CD4-positive, alpha-beta T cell treated with Interleukin-4 for 4 hours (primary cell): ENCODE measurements at regions not wholly inside any gene's neighbourhood (a gene's known extent, or its start where the extent isn't known, plus 50 kb on each side); places are given as distances from the start of the nearest gene placed in this dataset.

ENCODE experiments used
- DNase-seq: peaks from one replicate; pipeline ENCODE4 v3.0.0-alpha.2; 2020

DNA sequence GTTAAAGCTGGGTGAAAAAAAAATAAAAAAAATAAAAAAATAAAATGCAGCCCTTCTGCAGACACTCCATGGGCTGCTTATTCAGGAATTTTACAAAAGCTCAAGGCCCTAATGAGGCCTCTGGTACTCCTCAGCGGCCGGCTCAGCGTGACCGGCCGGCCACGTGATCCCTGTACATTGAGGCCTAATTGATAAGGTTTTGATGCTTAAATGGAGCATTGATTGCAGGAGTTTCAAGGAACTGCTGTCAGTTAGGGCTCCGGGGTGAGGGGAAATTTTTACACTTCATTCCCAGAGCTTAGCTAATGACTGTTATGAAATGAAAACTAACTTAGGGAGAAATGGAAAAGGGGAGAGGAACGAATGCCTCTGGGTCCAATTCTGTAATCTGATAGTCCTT lies 368.8 kb upstream of the KIRREL3 start:
- no peak for DNase-seq

DNA sequence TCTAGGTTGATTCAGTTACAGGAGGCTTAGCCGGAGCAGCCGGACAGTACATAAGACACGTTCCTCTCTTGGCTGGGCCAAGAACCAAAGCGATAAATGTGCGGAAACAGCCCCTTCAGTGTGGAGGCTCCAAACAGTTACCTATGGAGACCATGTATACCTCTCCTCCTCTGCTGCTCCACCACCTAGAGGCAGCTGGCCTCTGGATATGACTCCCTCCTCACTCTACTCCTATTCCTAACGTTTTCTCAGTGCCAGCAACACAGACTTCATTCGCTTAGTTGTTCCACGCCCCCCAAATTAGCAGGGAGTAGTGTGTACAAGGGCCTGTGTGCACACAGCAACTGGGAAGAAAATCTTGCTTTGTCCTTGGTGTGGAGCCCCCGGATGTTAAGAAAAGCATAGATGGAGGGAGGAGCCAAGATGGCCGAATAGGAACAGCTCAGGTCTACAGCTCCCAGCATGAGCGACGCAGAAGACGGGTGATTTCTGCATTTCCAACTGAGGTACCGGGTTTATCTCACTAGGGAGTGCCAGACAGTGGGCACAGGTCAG lies 362.3 kb upstream of the KIRREL3 start:
- DNase-seq, result no peak

DNA sequence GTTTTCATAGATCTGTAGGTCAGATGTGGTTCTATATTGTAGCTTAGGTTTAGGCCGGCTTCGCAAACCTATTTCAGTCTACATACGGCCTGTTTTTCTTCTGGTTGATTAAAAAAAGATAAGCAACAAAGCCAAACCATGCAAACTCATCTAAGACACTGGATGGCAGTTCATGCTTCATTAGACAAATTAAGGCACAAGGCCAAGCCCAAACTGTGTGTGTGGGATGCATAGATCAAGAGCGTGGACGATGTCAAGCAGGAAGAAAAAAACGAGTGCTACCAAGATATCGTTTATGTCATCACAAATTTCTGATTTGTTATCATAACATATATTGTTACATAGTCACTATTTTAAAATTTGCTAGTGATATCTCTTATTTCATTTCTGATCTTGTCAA lies 357.6 kb upstream of the KIRREL3 start:
- DNase-seq, result no peak

DNA sequence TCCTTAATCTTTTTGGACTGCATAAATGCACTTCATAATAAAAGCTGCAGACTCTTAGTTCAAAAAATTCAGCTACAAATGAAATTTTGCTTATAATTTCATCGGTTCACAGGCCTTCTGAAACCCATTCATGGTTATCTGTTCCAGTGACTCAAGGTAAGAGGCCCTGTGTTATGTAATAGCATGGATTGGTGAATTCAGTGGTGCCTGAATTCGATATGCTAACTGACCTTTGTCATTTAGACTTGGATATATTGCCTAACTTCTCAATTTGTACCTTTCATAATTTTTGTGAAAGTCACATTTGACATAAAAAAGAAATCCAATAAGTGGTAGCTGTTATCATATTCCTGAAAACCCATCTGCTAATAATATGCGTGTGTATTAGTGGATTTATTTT lies 349.9 kb upstream of the KIRREL3 start:
- no peak for DNase-seq

DNA sequence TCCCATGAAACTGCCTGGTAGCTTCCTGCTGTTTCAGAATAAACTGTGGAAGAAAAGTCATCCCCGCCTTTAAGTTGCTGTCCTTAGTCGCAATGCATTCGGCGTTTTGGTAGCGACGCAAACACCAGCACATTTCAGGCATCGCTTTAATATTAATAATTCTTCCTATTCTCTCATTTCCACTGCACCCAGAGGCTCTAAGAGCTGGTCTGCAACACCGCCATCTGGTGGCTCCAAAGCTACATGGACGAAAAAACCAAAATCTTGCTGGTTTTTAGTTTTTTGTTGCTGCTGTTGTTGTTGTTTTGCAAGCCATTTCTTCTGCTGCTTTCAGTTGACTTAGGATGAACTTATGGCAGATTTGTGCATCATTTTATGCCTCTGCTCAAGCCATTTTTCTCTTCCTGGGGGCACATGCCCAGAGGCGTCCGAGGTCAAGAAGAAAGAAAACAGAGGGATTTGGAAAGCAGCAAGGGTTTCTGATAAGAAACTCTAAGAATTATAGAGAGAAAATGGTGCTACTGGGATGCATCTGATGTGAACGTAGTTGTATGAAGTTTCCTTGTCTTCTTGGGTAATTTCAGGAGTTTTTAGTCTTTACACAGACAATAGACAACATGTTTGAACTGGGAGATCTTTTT lies 345.4 kb upstream of the KIRREL3 start:
- DNase-seq, result no peak

DNA sequence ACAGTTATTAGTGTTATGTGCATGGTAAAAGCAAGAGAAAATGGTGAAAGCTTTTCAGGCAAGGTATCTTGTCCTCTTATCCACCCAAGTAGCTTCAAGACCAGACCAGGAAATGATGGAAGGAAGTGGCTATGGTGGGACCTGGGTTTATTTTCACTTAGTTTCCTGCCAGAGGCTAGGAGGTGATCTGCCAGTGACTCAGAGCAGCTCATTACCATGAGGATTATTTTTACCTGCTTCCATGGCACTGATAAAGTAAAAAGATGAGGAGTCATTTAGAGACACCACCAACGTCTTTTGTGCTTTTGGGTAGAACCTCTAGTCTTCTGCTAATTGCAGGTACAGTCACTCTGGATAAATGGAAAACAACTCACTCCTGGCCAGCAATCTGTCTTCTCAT lies 339.9 kb upstream of the KIRREL3 start:
- no peak for DNase-seq

DNA sequence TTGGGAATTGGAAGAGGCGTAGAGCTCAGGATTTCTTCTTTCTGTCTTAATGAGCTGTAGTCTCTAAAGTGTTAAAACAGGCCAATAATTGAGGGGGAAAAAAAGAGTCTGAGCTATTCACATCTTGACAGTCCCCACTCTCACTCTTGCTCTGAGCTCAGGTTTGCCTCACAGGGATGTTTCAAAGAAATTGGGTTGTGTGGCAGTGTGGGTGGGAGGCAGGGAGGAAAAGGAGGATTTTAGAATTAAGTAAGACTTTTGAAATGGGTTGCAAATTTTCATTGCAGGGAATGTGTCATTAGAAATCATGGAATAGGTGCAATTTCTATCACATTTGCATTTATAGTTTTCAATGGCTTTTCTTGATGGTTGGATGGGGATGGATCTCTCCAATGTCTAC lies 338.8 kb upstream of the KIRREL3 start:
- no peak for DNase-seq

DNA sequence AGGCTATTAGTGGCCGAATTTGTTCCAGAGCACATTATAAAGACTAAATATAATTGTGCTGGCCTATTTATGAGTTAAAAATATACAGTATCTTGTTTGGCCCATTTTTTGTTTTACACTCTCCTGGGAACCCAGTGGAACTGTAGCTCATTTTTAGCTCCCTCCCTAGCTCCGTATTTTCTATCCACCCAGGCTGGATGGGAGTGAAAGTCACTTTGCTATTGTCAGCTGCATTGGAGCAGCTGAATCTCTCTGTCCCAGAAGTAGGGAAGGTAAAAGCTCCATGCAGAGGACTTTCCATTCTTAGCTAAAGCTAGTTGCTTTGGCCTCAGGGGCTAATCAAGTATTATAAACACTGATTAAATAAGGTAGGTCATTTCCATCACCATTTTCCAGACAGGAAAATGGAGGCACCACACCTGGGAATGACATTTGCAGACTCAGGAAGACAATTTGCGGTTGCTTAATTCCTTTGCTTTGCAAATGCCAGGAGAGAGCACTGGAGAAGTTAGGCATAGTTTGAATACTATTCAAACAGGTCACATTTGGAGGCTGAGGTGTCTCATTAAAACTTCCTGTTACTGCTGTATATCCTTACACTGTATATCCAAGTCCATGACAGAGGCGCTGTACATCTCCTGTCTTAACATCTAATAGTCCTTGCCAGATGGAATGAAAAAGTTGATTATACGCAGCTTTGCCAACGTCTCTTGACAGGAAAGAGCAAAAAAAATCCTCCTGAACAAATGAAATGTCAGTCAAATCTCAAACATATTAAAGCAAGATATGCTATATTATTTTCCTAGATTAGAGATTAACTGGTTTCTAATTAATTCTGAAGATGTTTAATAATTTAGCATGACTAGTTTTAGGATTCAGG lies 338.1 kb upstream of the KIRREL3 start:
- DNase-seq, result no peak

DNA sequence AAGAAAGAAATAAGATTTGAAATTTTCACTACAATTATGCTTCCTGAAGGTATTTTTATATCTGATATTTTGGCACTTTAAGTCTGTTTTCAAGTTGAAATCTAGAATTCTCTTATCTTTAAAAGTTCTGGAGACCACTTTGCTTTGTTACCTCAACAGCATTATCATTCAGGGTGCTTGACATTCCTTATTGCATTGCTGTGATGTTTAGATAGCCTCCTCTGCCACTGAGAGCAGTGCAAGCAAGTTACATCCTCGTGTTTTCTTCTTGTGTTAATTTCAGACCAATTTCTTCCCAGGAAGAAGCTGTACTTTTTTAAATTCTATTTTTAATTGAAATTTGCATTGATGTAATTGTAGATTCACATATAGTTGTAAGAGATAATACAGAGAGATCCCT lies 333.9 kb upstream of the KIRREL3 start:
- no peak for DNase-seq

DNA sequence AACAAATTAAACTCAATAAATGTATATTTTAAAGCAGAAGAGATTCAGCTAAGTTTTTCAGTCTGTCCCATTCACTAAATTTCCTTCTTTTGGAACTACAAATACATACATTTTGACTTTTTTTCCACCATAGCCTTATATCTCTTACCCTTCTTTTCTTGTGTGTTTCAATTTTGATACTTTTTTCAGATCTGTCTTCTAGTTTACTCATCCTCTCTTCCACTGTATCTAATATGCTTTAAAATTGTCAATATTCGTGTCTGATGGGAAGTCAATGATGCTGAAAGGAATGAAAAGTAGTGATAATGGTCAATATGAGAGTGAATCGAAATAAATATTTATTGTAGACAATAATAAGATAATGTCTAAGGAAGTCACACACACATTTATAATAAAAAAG lies 332.3 kb upstream of the KIRREL3 start:
- no peak for DNase-seq

DNA sequence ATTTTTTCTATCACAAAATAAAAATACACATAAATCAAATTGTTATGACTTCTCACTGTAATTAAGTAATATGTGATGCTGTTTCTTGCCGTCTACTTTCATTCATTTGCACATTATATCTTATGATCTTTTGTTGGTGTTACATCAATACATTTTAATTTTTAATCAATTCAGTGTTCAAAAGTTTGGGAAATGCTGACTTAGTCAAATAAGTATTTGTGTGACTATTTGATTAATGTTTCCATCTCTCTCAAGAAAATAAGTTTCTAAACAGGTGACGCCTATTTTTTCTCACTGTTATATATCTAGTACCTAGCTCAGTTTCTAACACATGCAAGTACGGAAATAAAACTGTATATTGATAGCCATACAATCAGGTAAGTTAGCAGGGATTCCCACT lies 329.5 kb upstream of the KIRREL3 start:
- no peak for DNase-seq

DNA sequence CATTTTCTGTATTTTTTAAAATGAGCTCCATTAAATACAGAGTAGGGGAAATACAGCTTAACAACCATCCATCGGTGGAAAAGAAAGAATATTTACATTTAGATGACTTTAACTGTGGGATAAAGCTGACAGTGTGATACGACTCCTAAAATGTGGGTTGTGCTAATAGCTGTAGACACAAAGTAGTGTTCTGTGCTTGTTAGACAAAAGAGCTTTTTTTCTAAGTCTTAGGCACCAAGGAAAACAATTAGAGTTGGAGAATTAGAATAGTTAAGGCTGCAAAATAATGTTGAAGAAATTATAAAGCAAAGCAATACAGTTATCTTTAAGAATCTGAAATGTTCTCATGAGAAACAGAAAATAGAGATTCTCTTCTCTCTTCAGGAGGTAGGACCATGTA lies 307.7 kb upstream of the KIRREL3 start:
- no peak for DNase-seq

DNA sequence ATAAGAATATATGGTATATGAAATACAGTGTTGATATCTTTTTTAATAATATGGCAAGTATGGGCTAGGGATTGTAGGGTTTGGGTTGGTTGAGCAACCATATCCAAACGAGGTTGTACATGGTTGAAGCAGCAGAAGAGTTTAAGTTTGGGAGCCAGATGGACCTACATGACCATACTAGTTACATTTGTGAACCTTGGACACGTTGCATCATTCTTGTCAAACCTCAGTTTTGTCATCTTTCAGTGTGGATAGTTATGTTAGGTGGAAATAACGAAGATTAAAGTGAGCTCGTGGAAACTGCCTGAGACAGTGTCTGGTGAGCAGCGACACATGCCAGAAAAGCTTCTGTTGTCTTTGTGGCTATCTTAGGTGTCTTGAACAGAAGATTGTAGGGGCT lies 307.1 kb upstream of the KIRREL3 start:
- DNase-seq, result no peak

DNA sequence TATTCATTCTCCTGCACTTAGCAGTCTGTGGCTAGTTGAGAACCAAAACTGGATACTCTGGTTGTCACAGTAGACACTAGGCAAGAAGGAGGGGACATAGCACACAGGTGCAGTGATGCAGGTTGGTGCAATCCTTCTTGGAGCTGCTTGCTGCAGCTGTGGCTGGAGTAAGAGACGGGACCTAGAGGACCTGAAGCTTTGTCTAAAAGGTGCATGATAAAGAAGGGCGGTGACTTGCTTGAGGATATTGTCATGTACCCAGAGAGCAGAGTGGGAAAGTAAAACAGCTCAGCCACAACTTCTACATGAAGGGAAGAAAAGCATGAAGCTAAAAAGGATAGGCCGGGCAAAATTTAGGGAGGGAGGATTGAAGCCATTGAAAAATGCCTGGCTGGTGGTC lies 304.1 kb upstream of the KIRREL3 start:
- DNase-seq, result no peak

DNA sequence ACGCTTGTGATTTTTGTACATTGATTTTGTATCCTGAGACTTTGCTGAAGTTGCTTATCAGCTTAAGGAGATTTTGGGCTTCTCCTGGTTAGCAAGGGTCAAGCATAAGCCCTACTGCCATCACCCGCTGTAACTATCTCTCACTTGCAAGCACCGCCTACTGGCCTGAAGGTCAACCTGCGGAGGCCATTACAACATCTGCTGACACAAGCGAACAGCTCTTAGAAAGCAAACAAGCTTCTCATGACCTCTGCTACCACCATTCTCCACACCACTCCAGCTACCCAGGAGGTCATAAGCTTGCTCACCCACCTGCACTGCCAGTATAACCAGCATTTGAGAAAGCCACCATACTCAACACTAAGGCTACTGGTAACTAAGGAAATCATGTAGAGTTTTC lies 288.4 kb upstream of the KIRREL3 start:
- no peak for DNase-seq

DNA sequence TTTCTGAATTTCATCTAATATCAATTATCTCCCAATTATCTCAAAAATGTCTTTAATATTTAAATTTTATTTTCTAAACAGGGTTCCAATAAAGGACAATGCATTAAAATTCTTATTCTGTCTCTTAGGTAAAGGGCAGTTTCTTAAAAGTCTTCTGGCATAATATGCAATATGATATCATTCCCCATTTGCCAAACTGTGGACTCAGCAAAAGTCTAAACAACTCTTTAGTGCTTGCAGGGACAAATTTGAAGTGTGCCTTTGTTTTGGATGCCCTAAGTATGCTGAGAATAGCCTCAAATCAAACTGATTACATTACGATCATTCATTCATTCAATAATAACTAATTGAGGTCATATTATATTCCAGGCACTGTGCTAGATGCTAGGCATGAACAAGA lies 281.0 kb upstream of the KIRREL3 start:
- DNase-seq, result no peak

DNA sequence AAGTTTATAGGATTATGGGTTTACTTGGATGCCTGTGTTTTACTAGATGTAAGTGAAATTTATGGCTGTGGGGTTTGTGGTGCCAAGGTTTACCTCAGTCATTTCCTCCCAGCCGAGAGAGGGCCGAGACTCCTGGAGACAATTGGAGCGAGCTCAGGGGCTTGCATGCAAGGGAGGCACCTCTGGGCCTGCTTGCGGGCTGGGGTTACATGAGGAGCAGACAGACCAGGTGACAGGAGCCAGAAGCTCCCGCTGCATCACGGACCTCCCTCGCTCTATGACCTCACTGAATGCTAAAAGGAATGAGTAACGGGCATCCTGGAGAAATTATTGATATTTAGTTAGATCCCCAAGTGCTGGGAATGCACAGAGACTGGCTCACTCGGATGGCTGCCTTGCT lies 275.2 kb upstream of the KIRREL3 start:
- no peak for DNase-seq

DNA sequence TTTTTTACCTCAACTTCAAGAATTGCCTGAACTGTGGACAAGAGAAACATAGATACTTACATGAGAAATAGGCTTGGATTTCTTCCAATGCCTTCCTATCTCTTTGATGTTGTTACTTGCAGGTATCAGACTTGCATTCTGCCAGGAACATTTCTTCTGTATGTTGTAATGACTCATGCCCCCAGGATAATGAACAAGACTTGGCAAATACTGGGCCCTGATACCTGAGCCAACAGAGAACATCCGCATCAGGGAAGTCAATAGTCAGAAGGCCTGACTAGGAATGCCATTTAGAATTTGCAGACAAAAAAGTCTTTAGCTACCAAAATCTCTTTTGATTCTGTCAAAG lies 273.7 kb upstream of the KIRREL3 start:
- DNase-seq, result no peak

DNA sequence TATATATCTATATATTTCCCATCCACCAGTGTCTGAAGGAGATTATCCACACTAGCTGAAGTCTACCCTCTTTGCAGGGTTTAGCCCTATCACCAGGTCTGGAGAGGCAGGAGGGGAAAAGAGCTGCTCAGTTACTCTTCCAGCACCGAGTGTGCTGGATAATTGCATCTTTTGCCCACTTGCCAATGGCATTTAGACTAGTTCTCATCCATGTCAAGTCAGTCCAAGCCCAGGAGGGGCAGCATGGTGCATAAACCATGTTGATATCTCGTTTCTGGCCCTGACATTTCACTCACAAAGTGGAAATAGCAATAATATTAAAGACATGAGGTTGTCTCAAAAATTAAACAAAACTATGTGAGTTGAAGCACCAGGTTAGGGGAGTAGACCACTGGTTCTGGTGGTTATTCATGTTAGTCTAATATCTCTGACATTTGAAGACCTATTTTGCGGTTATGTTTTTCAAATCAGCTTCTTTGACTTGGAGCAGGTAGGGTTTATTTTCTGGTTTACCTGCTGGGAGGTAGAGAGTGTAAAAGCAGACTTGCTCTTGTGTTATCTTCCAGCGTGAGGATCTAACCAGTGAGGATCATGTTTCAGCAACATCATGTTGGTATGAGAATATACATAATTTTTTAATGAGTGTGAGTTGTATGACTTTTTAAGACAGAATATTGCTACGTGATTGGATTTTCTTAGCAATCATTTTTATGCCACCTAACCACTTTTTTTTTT lies 273.2 kb upstream of the KIRREL3 start:
- DNase-seq, result no peak

DNA sequence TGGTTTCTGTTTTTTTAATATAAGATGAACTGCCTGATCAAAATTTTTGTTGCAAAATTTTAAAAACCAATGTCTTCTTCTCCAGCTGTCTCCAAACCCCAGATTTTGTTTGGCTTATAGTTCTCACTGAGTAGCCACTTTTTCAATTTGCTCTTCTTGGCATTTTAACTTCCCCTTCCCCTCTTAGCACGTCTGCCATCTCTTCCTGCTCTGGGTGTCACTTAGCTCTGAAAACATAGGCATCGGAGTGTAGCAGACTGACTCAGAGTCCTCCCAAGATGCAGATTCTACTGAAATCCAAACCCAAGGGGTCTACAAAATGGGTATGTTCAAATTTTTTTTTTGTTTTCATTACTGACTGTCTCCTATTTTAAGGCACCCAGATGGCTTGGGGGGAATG lies 270.3 kb upstream of the KIRREL3 start:
- no peak for DNase-seq

DNA sequence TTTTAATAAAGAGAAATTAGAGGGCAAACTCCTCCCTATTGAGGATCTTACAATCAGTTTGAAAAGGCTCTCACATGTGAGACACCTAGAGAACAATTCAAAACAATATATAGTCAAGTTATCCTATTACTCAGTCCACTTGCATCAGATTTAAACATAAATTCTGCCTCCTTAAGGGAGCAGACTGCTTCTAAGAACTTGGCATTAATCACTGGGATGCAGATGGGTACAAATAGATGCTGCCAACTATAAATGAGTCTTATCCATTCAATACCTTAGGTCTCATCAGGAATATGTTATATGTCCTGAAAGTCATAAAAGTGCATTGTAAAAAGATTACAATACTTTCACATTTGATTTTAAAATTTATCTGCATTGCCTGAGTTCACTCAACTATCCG lies 269.3 kb upstream of the KIRREL3 start:
- DNase-seq, result no peak

DNA sequence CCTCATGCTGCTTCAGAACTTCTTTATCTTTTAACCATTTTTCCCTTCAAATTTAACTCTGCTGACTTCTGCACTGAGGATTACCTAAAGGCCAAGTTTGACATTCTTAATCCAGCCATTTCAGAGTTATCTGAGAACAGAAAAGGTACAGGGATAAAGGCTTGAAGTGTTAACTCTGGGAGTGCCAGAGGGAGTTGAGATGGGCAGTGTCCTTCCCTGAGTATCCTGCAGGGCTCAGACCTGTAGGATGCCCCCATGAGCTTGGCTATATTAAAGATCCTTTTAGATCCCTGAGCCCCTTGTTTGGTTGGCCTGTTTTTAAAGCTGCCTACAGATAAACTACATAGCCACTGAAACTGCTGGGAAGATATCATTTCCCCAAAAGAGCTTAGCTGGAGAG lies 268.4 kb upstream of the KIRREL3 start:
- DNase-seq, result no peak

DNA sequence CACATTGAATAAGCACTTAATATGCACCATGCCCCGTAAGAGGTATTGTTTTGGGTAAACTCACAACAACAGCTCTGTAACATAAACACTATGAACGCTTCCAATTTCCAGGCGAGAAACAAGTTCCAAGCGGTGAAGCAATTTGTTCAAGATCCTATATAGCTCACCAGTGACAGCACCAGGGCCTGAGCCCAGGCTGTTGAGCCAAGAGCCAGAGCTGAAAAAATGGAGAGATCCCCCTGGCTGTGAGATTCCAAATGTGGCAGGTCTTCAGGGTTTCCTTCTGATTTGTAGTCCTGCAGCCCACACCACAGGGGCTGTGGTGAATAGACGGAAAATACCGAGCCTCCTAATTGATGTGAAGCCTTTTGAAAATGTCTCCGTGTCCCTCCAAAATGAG lies 268.0 kb upstream of the KIRREL3 start:
- DNase-seq, result no peak

DNA sequence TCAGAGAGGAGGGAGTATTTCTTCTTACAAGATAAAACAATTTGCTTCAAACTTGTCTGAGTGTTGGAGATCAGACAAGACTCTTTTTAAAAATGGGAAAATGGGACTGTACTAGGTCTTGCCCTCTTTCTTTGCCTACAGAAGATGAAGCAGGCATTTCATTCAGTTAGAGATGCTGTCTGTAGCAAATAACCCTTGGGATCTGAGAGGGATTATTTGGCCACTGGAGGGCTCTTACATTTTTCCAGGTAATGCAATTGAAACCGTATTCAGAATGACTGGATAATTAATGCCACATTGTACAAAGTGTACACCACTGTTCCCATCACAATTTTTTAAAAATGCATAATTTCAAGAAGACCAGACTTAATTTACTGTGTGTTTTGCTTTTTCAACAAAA lies 258.5 kb upstream of the KIRREL3 start:
- no peak for DNase-seq
